Pancreas (tissue), 10 donors: ENCODE measurements at regions not wholly inside any gene's neighbourhood (a gene's known extent, or its start where the extent isn't known, plus 50 kb on each side); places are given as distances from the start of the nearest gene placed in this dataset.

Experiments
- ATAC-seq, 4 donors: fragments of 200-7000 bp; cut with Tn5 transposase; one replicate each; pipeline versions ENCODE4 v1.8.0 to v1.9.1; 2020; ENCODE audit warnings: mild to moderate bottlenecking in 4 of 4, moderate library complexity in 4 of 4
- DNase-seq, 6 donors: peaks; one replicate each; pipeline ENCODE4 v3.0.0-alpha.2; 2020
- FAIRE-seq: peaks from 2 replicates; lab custom pipeline; 2012; peaks lifted over from hg19 to GRCh38; lab: Jason Lieb, UNC
- H3K27ac ChIP-seq, 4 donors: fragments of 200-600 bp; sonication (generic); 1 replicate in 3 of 4; 2 replicates in 1 of 4; pipeline versions ENCODE4 v1.5.0 to v1.8.0; 2020
- H3K27me3 ChIP-seq, 4 donors: fragments of 200-600 bp; one replicate each; pipeline ENCODE4 v1.8.0; 2021
- H3K36me3 ChIP-seq, 3 donors: fragments of 200-600 bp; sonication (generic) in 1 of 3; one replicate each; pipeline versions ENCODE4 v1.5.0 to v1.8.0; 2020 to 2021
- H3K4me1 ChIP-seq, 3 donors: fragments of 200-600 bp; one replicate each; pipeline ENCODE4 v1.8.0; 2021
- H3K4me3 ChIP-seq, 4 donors: fragments of 200-600 bp; sonication (generic) in 2 of 4; one replicate each; pipeline versions ENCODE4 v1.5.0 to v1.8.0; 2020 to 2021
- H3K9me3 ChIP-seq, 4 donors: fragments of 200-600 bp; one replicate each; pipeline ENCODE4 v1.8.0; 2021
- WGBS, 2 donors: extraction: QIAGEN DNeasy Blood & Tissue Kit; methylation state at CpG; one replicate each; pipeline ENCODE4 v1.1.7; 2013; 5-methylcytosine and 5-hydroxymethylcytosine counted together
- intact Hi-C, 3 donors: fragments of 100-400 bp; cut with DNase I; formaldehyde crosslinking; loops; one replicate each; pipeline versions ENCODE4 v1.11.1 to v1.14.2; 2022
- TF ChIP-seq, protein P1 (sequence below), 4 donors: fragments of 200-600 bp; sonication (generic) in 3 of 4; IDR thresholded peaks; one replicate each; pipeline versions ENCODE4 v1.5.0 to v1.8.0; 2021; ENCODE audit warnings: antibody characterized with exemption in 4 of 4
- donor health status: healthy with polysubstance abuse.
- donor health status: DM: no; HTN: no; CAD: no; lungs with moderate emphysema.
- donor health status: DM: no; HTN: no; CAD: no.
- donor health status: control.
- donor health status: control.
- donor health status: Bipolar disorder and iron deficiency.
- donor health status: DM: yes; HTN: yes; CAD: no.
- donor health status: DM: no; HTN: no; CAD: no.
- donor health status: DM: no; HTN: no; CAD: no.
- donor health status: DM: yes; HTN: yes; CAD: no.

DNA sequence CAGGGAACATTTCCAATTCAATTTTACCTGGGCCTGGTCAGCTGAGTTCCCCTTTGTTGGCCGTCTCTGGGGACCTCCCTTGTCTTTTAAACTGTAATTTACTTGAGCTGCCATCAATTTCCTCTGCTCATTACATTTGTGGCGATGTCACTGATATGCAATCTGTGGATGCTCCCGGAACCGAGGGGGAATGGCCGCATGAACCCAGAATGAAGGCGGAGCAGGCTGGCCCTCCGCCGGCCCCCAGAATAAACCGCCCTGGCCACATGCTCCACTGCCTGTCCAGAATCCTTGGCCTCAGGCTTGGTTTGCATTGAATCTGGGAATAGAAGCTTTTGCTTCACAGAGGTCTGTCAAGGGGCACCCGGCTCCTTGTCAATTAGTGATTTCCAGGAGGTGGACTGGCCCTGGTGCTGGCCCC is 276.8 kb downstream of the TEX29 start:
- no peaks in the 10 kb centered on the region for H3K9me3 ChIP-seq
- WGBS, 2 donors = 78 to 87% methylated on average over 10 of the region's 10 CpGs
- no peak for ATAC-seq
- H3K4me1 ChIP-seq = peaks cover 0 to 6% (median 0%) of the 10 kb centered on the region in 3 donors
- TF ChIP-seq, protein P1, sequence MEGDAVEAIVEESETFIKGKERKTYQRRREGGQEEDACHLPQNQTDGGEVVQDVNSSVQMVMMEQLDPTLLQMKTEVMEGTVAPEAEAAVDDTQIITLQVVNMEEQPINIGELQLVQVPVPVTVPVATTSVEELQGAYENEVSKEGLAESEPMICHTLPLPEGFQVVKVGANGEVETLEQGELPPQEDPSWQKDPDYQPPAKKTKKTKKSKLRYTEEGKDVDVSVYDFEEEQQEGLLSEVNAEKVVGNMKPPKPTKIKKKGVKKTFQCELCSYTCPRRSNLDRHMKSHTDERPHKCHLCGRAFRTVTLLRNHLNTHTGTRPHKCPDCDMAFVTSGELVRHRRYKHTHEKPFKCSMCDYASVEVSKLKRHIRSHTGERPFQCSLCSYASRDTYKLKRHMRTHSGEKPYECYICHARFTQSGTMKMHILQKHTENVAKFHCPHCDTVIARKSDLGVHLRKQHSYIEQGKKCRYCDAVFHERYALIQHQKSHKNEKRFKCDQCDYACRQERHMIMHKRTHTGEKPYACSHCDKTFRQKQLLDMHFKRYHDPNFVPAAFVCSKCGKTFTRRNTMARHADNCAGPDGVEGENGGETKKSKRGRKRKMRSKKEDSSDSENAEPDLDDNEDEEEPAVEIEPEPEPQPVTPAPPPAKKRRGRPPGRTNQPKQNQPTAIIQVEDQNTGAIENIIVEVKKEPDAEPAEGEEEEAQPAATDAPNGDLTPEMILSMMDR (IDR thresholded peaks at IDR 0.05) = no peak
- H3K27ac ChIP-seq = no peak overlapping the region
- FAIRE-seq = no peak
- H3K4me3 ChIP-seq = no peak overlapping the region
- H3K27me3 ChIP-seq = no peaks in the 10 kb centered on the region
- intact Hi-C loops = no loop called here
- no peak for DNase-seq
- H3K36me3 ChIP-seq = no peaks in the 10 kb centered on the region

DNA sequence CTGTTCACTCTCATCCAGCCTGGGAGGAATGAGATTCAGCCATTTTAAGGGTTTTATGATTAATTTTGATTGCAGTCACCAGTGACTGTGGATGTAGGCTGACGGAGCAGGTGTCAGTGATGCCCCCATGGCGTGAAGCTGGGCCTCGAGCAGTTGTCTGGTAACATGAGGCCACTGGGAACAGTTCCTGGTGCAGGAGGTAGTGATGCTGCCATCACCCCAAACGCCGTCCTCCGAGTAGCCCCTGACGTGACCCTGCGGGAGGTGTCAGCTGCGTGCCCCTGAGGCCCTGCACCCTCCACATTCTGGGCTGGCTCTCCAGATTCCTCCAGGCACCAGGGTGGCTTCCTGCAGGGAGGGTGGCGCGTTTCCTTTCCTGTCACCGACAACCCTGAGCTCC is 277.2 kb downstream of the TEX29 start:
- intact Hi-C loops = no loop called here
- H3K27ac ChIP-seq = no peak overlapping the region
- TF ChIP-seq, protein P1 (IDR thresholded peaks at IDR 0.05) = no peak
- ATAC-seq (no peak), FAIRE-seq (no peak), DNase-seq (no peak)
- no peaks in the 10 kb centered on the region for H3K27me3 ChIP-seq
- H3K9me3 ChIP-seq = no peaks in the 10 kb centered on the region
- H3K4me1 ChIP-seq = peaks cover 0 to 6% (median 0%) of the 10 kb centered on the region in 3 donors
- H3K36me3 ChIP-seq = no peaks in the 10 kb centered on the region
- H3K4me3 ChIP-seq = no peak overlapping the region
- WGBS, 2 donors = 72 to 73% methylated on average over 12 of the region's 12 CpGs

DNA sequence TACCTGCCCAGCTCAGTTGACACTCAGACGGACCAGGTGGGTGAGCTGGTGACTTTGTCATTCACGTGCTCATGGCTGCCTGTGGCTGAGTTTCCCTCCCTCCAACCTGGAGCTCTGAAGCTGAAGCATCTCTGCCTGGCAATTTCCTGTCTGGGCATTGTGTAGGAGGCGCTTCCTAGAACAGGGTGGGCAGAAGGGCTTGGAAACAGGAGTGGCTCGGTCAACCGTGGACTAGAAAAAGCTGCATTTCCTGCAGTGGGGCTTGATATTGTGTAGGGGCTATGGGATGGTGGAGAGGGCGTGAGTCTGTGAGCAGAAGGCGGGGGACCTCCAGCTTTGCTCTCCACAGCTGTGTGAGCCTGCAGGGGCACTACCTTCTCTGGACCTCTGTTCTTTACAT is 278.3 kb downstream of the TEX29 start:
- Histone ChIP-seq H3K4me3 (no peak overlapping the region), H3K4me1 (peaks cover 0 to 6% (median 0%) of the 10 kb centered on the region in 3 donors), H3K27me3 (no peaks in the 10 kb centered on the region), H3K27ac (no peak overlapping the region), H3K9me3 (no peaks in the 10 kb centered on the region), H3K36me3 (no peaks in the 10 kb centered on the region)
- FAIRE-seq (no peak), DNase-seq (no peak), ATAC-seq (no peak)
- WGBS, 2 donors = 67 to 74% methylated on average over 7 of the region's 7 CpGs
- TF ChIP-seq, protein P1 (IDR thresholded peaks at IDR 0.05) = no peak
- intact Hi-C loops = no loop called here

DNA sequence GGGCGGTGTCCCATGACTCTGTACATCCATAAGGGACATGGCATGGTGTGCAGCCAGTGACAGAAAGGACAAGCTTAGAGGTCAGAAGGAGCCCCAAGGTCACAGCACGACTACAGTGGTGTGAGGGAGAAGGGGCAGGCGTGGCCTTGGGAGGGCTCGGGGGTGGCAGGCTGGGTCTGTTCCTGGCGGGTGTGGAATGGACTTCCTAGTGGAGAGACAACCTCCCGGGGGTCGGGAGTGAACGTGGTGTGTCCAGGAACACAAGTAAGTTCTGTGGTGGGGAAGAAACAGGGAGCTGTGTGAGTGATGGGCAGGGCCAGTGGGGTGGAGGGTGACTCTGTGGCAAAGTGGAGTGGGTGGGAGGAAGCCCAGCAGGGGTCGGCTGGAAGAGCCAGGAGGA is 279.3 kb downstream of the TEX29 start:
- Histone ChIP-seq H3K4me1 (peaks cover 0 to 6% (median 0%) of the 10 kb centered on the region in 3 donors), H3K9me3 (no peaks in the 10 kb centered on the region), H3K27me3 (no peaks in the 10 kb centered on the region), H3K36me3 (no peaks in the 10 kb centered on the region), H3K27ac (no peak overlapping the region), H3K4me3 (no peak overlapping the region)
- intact Hi-C loops = no loop called here
- FAIRE-seq = no peak
- TF ChIP-seq, protein P1 (IDR thresholded peaks at IDR 0.05) = no peak
- DNase-seq = no peak
- WGBS, 2 donors = 65 to 79% methylated on average over 9 of the region's 9 CpGs
- ATAC-seq = no peak

DNA sequence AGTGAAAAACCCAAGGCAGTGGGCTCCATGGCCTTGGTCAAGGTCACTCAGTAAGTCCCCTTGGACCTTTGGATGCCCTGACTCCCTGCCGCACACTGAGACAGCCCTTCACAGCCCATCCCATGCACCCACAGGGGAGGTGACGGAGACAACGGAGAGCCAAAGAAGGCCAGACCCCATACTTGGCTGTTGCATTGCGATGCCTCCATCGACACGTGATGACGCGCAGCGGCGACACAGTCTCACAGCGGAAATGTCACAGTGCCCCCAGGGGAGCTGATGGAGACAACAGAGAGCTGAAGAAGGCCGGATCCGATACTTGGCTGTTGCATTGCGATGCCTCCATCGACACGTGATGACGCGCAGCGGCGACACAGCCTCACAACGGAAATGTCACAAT is 282.4 kb downstream of the TEX29 start:
- no peak overlapping the region for H3K4me3 ChIP-seq
- ATAC-seq = no peak
- H3K9me3 ChIP-seq = no peaks in the 10 kb centered on the region
- DNase-seq = no peak
- FAIRE-seq = no peak
- H3K4me1 ChIP-seq = peaks cover 0 to 6% (median 0%) of the 10 kb centered on the region in 3 donors
- no peaks in the 10 kb centered on the region for H3K27me3 ChIP-seq
- H3K36me3 ChIP-seq = no peaks in the 10 kb centered on the region
- TF ChIP-seq, protein P1 (IDR thresholded peaks at IDR 0.05) = no peak
- intact Hi-C loops = no loop called here
- WGBS, 2 donors = 93 to 97% methylated on average over 21 of the region's 21 CpGs
- no peak overlapping the region for H3K27ac ChIP-seq
